ENCODE measurements at regions not wholly inside any gene's neighbourhood (a gene's known extent, or its start where the extent isn't known, plus 50 kb on each side); places are given as distances from the start of the nearest gene placed in this dataset.
A peak's percentile ranks its signal among the peaks of the same experiment; 100 is the strongest.

DNA sequence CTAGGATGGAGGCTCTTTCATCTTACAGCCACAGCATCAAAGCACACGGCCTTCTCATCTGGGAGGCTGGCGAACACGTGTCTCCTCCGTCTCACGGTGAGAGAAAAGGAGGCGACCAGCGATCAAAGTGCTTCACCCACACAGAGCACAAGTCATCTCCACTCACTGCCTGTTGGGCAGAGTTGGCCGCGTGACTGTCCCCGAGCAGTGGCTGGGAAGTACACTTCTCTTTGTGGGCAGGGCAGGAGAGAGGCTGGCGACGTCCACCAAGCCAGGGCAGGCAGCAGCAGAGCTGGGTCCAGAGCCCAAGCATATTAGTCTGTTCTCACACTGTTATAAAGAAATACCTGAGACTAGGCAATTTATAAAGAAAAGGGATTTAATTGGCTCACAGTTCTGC lies 64.1 kb upstream of the FOXC1 start:
- DNase-seq (ENCODE audit: low read depth in 1 of 2, low spot score in 1 of 2), result no peak

DNA sequence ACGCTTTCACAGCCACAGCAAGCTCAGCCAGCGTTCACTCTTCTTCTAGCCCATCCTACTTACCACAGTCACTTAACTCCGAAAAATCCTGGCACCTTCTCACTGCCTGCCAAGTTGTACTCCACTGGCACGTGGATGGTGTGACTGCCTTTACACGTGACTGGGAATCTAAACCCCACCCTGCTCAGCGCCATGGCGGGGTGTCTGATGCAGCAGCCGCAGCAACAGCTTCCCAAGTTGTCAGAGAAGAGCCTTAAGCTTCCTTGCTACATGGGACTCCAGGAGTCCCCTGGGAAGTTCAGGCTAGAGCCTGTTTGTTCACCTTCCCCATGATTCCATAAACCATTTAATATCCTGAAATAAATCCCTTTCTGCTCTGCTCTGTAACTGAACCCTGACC lies 61.9 kb upstream of the FOXC1 start:
- DNase-seq (ENCODE audit: low read depth in 1 of 2, low spot score in 1 of 2), result no peak

GRCh38 chr6:1551249-1551648 lies 58.5 kb upstream of the FOXC1 start:
- DNase-seq (ENCODE audit: low read depth in 1 of 2, low spot score in 1 of 2), result no peak

GRCh38 chr6:1552296-1552761 lies 57.4 kb upstream of the FOXC1 start:
- no peak for DNase-seq (ENCODE audit: low read depth in 1 of 2, low spot score in 1 of 2)

- DNase-seq (ENCODE audit: low read depth in 1 of 2, low spot score in 1 of 2), result no peak
Observed at GRCh38 chr6:1553562-1554083, 56.1 kb upstream of the FOXC1 start.

DNA sequence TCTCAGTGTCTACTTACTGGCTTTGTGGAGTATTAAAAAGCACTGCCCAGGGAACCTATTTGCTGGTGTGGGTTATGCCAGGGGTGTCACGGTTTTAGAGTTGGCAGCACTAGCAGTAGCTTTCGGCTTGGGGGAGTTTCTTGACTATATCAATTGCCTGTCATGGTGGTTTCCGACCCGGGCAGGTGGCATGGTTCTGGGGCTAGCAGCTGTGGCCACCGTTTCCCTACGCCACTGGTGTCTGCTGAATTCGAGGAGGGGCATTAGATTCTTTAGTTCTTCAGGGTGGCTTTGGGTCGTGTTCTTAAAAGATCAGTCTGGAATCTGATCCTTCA lies 55.6 kb upstream of the FOXC1 start:
- DNase-seq (ENCODE audit: low read depth in 1 of 2, low spot score in 1 of 2), result no peak

GRCh38 chr6:1554476-1555310 lies 55.0 kb upstream of the FOXC1 start:
- DNase-seq (ENCODE audit: low read depth in 1 of 2, low spot score in 1 of 2), result peak; percentile 39 to 62

DNA sequence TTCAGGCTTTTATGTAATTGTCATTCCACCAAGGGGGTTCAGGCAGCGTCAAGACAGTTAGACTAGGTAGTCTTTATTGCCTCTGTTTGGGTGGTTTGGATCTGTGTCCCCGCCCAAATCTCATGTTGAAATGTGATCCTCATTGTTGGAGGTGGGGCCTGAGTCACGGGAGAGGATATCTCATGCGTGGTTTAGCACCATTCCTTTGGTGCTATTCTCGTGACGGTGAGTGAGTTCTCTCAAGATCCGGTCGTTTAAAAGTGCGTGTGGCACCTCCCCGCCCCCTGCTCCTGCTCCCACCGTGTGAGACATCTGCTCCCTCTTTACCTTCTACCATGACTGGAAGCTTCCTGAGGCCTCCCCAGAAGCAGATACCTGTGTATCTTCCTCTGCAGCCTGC lies 51.3 kb upstream of the FOXC1 start:
- no peak for DNase-seq (ENCODE audit: low read depth in 1 of 2, low spot score in 1 of 2)

Data from activated CD4-positive, alpha-beta T cell treated with anti-CD3 and anti-CD28 coated beads, Interleukin-2, amount 50 U/mL, for 24 hours (primary cell).